SU-DHL-6 (cell line): ENCODE measurements at regions not wholly inside any gene's neighbourhood (a gene's known extent, or its start where the extent isn't known, plus 50 kb on each side); places are given as distances from the start of the nearest gene placed in this dataset.

Source experiments
- H2AFZ ChIP-seq: fragments of 200-600 bp; sonication (generic); 2 replicates; pipeline ENCODE4 v1.6.1; 2014; ENCODE audit warnings: low read depth, mild to moderate bottlenecking, moderate library complexity, mixed read lengths, antibody characterized with exemption, low read length; ENCODE audit not compliant: severe bottlenecking
- H3F3A ChIP-seq: fragments of 200-600 bp; shearing (Covaris generic); 2 replicates; pipeline ENCODE4 v1.6.0; 2016; ENCODE audit warnings: antibody characterized with exemption, mild to moderate bottlenecking; ENCODE audit not compliant: insufficient read depth
- H3K27ac ChIP-seq: fragments of 200-600 bp; sonication (generic); 2 replicates; pipeline ENCODE4 v1.5.1; 2016; ENCODE audit warnings: low read depth, mild to moderate bottlenecking, low read length, moderate library complexity, mixed read lengths
- H3K27me3 ChIP-seq: fragments of 200-600 bp; sonication (generic), shearing (Covaris generic); 2 replicates; pipeline ENCODE4 v1.6.0; 2014; ENCODE audit warnings: mild to moderate bottlenecking, low read length
- H3K36me3 ChIP-seq: fragments of 200-600 bp; sonication (generic); 2 replicates; pipeline ENCODE4 v1.6.1; 2014; ENCODE audit warnings: mild to moderate bottlenecking, low read length, mixed read lengths
- H3K4me2 ChIP-seq: fragments of 300-600, 200-600 bp; shearing (Covaris generic), sonication (generic); 2 replicates; pipeline ENCODE4 v1.6.0; 2014; ENCODE audit warnings: low read length, low read depth, mild to moderate bottlenecking; ENCODE audit not compliant: poor library complexity, severe bottlenecking
- H3K4me3 ChIP-seq: fragments of 200-600 bp; sonication (generic); 2 replicates; pipeline ENCODE4 v1.5.1; 2014; ENCODE audit warnings: antibody characterized with exemption, low read length, mild to moderate bottlenecking, mixed read lengths; ENCODE audit not compliant: insufficient read depth, poor library complexity, severe bottlenecking
- H3K79me2 ChIP-seq: fragments of 200-600 bp; sonication (generic); 2 replicates; pipeline ENCODE4 v1.6.1; 2014; ENCODE audit warnings: mild to moderate bottlenecking, low read length, moderate library complexity; ENCODE audit not compliant: insufficient read depth
- H3K9ac ChIP-seq: fragments of 200-600 bp; sonication (generic); 2 replicates; pipeline ENCODE4 v1.7.0; 2014; ENCODE audit warnings: mild to moderate bottlenecking, low read length
- H3K9me2 ChIP-seq: fragments of 200-600 bp; sonication (generic); replicated peaks from 2 replicates; pipeline ENCODE4 v1.6.1; 2014; ENCODE audit warnings: low read length; ENCODE audit not compliant: insufficient read depth
- H3K9me3 ChIP-seq: fragments of 200-600 bp; sonication (generic); 2 replicates; pipeline ENCODE4 v1.6.1; 2014; ENCODE audit warnings: low read length, mixed read lengths; ENCODE audit not compliant: insufficient read depth
- H4K20me1 ChIP-seq: fragments of 200-600 bp; sonication (generic); 2 replicates; pipeline ENCODE4 v1.6.1; 2014; ENCODE audit warnings: low read depth, mild to moderate bottlenecking, antibody characterized with exemption, low read length, moderate library complexity, mixed read lengths
- EZH2phosphoT487 ChIP-seq: fragments of 200-600 bp; sonication (generic), shearing (Covaris generic); conservative IDR thresholded peaks from 2 replicates; pipeline ENCODE4 v1.6.1; 2018; ENCODE audit warnings: mild to moderate bottlenecking, antibody characterized with exemption, low read length, moderate library complexity, mixed read lengths
- TF ChIP-seq, protein P1 (sequence below): fragments of 200-600 bp; sonication (generic); IDR thresholded peaks from one replicate; pipeline ENCODE4 v1.5.1; 2017; ENCODE audit warnings: antibody characterized with exemption, mild to moderate bottlenecking, low read length, moderate library complexity; ENCODE audit not compliant: insufficient read depth, poor library complexity, severe bottlenecking

DNA sequence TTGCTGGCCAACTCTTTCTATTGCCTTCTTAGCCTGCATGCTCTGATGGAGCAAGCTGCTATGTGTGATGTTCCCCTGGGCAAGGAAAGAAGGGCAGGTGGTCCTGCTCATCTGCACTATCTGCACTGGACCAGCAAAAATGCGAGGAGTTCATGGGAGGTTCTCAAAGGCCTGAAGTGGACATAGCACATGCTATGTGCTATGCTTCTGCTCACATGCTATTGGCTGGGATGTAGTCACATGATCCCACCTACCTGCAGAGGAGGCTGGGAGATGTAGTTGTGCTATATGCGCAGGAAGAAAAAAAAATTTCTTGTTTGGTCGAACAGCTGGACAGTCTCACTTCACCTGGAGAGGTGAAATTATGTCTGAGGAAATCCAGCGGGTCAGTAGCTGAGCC is 587.7 kb downstream of the MATN1 start:
- TF ChIP-seq, protein P1, sequence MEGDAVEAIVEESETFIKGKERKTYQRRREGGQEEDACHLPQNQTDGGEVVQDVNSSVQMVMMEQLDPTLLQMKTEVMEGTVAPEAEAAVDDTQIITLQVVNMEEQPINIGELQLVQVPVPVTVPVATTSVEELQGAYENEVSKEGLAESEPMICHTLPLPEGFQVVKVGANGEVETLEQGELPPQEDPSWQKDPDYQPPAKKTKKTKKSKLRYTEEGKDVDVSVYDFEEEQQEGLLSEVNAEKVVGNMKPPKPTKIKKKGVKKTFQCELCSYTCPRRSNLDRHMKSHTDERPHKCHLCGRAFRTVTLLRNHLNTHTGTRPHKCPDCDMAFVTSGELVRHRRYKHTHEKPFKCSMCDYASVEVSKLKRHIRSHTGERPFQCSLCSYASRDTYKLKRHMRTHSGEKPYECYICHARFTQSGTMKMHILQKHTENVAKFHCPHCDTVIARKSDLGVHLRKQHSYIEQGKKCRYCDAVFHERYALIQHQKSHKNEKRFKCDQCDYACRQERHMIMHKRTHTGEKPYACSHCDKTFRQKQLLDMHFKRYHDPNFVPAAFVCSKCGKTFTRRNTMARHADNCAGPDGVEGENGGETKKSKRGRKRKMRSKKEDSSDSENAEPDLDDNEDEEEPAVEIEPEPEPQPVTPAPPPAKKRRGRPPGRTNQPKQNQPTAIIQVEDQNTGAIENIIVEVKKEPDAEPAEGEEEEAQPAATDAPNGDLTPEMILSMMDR: no peak
- no peak for TF ChIP-seq EZH2phosphoT487
- H4K20me1 ChIP-seq: no peaks in the 10 kb centered on the region
- H3K79me2 ChIP-seq: no peaks in the 10 kb centered on the region
- no peaks in the 10 kb centered on the region for H3K9me2 ChIP-seq
- no peak overlapping the region for H3K4me3 ChIP-seq
- no peaks in the 10 kb centered on the region for H3K9me3 ChIP-seq
- no peaks in the 10 kb centered on the region for H3K27me3 ChIP-seq
- H2AFZ ChIP-seq: no peak overlapping the region
- no peak overlapping the region for H3K9ac ChIP-seq
- H3K27ac ChIP-seq: no peak overlapping the region
- H3K4me2 ChIP-seq: no peak overlapping the region
- no peaks in the 10 kb centered on the region for H3F3A ChIP-seq
- no peaks in the 10 kb centered on the region for H3K36me3 ChIP-seq

DNA sequence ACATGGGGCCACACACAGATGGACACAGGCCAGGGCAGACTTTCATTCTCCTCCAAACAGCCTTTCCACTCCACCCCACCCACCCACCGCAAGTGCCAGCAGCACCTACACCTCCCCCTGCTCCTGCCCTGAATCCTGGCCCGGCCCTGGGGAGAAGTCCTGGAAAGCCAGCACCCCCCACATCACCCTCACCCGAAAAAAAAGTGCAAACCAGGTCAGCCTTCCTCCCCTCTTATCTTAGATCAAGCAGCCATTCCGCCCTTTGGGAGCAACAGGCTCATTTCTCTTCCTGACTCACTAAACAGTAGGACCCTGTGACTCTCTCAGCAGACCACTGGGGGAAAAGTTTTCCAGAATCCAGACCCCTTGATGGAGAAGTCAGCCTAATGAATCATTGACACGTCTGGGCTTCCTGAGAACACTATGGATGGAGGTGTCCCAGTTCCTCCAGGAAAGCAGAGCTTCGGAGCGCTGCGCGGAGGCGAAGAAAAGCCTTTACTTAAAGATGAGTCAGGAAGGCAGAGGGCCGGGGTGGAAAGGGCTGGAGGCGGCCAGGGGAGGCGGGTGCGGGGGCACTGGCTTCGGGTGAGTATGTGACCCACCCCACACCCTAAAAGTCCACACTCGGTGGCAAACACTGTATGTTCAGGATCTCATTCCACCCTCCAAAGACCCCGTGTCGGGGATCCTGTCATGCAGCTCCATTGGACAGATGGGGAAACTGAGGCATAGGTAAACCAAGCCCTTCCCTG is 588.7 kb downstream of the MATN1 start:
- H3K36me3 ChIP-seq: no peaks in the 10 kb centered on the region
- no peaks in the 10 kb centered on the region for H3K9me2 ChIP-seq
- no peak overlapping the region for H3K4me2 ChIP-seq
- no peak overlapping the region for H2AFZ ChIP-seq
- no peaks in the 10 kb centered on the region for H3F3A ChIP-seq
- no peak overlapping the region for H3K4me3 ChIP-seq
- H3K27me3 ChIP-seq: no peaks in the 10 kb centered on the region
- no peak overlapping the region for H3K27ac ChIP-seq
- no peaks in the 10 kb centered on the region for H3K79me2 ChIP-seq
- TF ChIP-seq, protein P1: no peak
- no peak for TF ChIP-seq EZH2phosphoT487
- no peaks in the 10 kb centered on the region for H3K9me3 ChIP-seq
- H3K9ac ChIP-seq: no peak overlapping the region
- H4K20me1 ChIP-seq: no peaks in the 10 kb centered on the region

DNA sequence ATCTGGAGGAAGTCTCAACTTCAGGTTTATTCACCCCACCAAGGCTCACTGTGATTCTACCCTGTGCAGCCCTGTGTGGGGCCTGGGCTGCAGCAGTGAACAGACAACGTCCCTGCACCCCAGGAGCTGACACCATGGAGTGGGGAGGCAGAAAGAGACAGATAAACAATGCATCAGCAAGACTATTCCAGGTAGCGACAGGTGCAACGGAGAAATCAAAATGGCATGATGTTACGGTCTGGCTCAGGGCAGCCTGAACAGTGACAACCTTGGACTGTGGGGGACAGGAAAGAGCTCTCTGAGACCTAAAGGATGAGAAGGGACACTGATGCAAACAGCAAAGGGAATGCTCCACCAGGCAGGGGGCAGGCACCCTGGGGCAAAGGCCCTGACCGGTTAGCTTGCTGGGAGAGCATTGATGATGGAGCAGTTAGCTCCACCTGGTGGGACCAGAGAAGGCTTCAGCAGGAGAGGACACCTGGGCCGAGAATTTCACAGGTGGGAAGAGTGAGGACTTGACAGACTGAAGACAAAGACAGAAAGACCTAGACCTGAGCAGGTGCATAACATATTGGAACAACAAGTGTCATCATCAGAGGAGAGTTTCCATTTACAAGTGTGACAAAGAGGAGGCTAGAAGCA is 589.9 kb downstream of the MATN1 start:
- Histone ChIP-seq H3K9me2 (no peaks in the 10 kb centered on the region), H2AFZ (no peak overlapping the region), H3K27ac (no peak overlapping the region), H3K27me3 (no peaks in the 10 kb centered on the region), H4K20me1 (no peaks in the 10 kb centered on the region), H3K9ac (no peak overlapping the region), H3K9me3 (no peaks in the 10 kb centered on the region), H3K36me3 (no peaks in the 10 kb centered on the region), H3K79me2 (no peaks in the 10 kb centered on the region), H3K4me2 (no peak overlapping the region), H3F3A (no peaks in the 10 kb centered on the region), H3K4me3 (no peak overlapping the region)
- no peak for TF ChIP-seq EZH2phosphoT487
- TF ChIP-seq, protein P1: no peak
